ENCODE measurements at regions not wholly inside any gene's neighbourhood (a gene's known extent, or its start where the extent isn't known, plus 50 kb on each side); places are given as distances from the start of the nearest gene placed in this dataset.

- TF ChIP-seq MAX (IDR thresholded peaks at IDR 0.05; ENCODE audit: low read depth, low read length), result no peak
- no peak for TF ChIP-seq POLR2A (IDR thresholded peaks at IDR 0.05; ENCODE audit: extremely low read depth, insufficient read length)
- no peak for DNase-seq (ENCODE audit: low read depth)
- H3K4me3 ChIP-seq (ENCODE audit: low read depth, low read length), result no peak overlapping the region
Measured at GRCh38 chr1:224804220-224804619, 125.3 kb upstream of the DNAH14 start.

- TF ChIP-seq CTCF (IDR thresholded peaks at IDR 0.05; ENCODE audit: low read depth, low read length) (no peak), MAX (IDR thresholded peaks at IDR 0.05; ENCODE audit: low read depth, low read length) (no peak), MYC (IDR thresholded peaks at IDR 0.05; ENCODE audit: low read depth, low read length) (no peak), POLR2A (IDR thresholded peaks at IDR 0.05; ENCODE audit: extremely low read depth, insufficient read length) (no peak)
- DNase-seq (ENCODE audit: low read depth), result no peak
- no peak overlapping the region for H3K4me3 ChIP-seq (ENCODE audit: low read depth, low read length)
Measured at GRCh38 chr1:224805889-224806288, 123.6 kb upstream of the DNAH14 start.

GRCh38 chr1:224809137-224809536, 120.3 kb upstream of the DNAH14 start:
- no peak overlapping the region for H3K4me3 ChIP-seq (ENCODE audit: low read depth, low read length)
- TF ChIP-seq POLR2A (IDR thresholded peaks at IDR 0.05; ENCODE audit: extremely low read depth, insufficient read length) (no peak), MYC (IDR thresholded peaks at IDR 0.05; ENCODE audit: low read depth, low read length) (no peak), CTCF (IDR thresholded peaks at IDR 0.05; ENCODE audit: low read depth, low read length) (no peak), MAX (IDR thresholded peaks at IDR 0.05; ENCODE audit: low read depth, low read length) (no peak)
- DNase-seq (ENCODE audit: low read depth), result no peak

GRCh38 chr1:224809613-224810012, 119.9 kb upstream of the DNAH14 start:
- DNase-seq (ENCODE audit: low read depth), result no peak
- TF ChIP-seq MAX (IDR thresholded peaks at IDR 0.05; ENCODE audit: low read depth, low read length) (no peak), CTCF (IDR thresholded peaks at IDR 0.05; ENCODE audit: low read depth, low read length) (no peak), POLR2A (IDR thresholded peaks at IDR 0.05; ENCODE audit: extremely low read depth, insufficient read length) (no peak), MYC (IDR thresholded peaks at IDR 0.05; ENCODE audit: low read depth, low read length) (no peak)
- H3K4me3 ChIP-seq (ENCODE audit: low read depth, low read length), result no peak overlapping the region

GRCh38 chr1:224811564-224811963, 117.9 kb upstream of the DNAH14 start:
- no peak for TF ChIP-seq MAX (IDR thresholded peaks at IDR 0.05; ENCODE audit: low read depth, low read length)
- no peak for TF ChIP-seq POLR2A (IDR thresholded peaks at IDR 0.05; ENCODE audit: extremely low read depth, insufficient read length)
- no peak for TF ChIP-seq CTCF (IDR thresholded peaks at IDR 0.05; ENCODE audit: low read depth, low read length)
- no peak for TF ChIP-seq MYC (IDR thresholded peaks at IDR 0.05; ENCODE audit: low read depth, low read length)
- no peak overlapping the region for H3K4me3 ChIP-seq (ENCODE audit: low read depth, low read length)
- DNase-seq (ENCODE audit: low read depth), result no peak

GRCh38 chr1:224815647-224816046, 113.8 kb upstream of the DNAH14 start:
- TF ChIP-seq CTCF (IDR thresholded peaks at IDR 0.05; ENCODE audit: low read depth, low read length) (no peak), POLR2A (IDR thresholded peaks at IDR 0.05; ENCODE audit: extremely low read depth, insufficient read length) (no peak), MAX (IDR thresholded peaks at IDR 0.05; ENCODE audit: low read depth, low read length) (no peak), MYC (IDR thresholded peaks at IDR 0.05; ENCODE audit: low read depth, low read length) (no peak)
- no peak overlapping the region for H3K4me3 ChIP-seq (ENCODE audit: low read depth, low read length)
- DNase-seq (ENCODE audit: low read depth), result no peak

All from NB4 (cell line).